Uterus (tissue), 2 donors: ENCODE measurements at regions not wholly inside any gene's neighbourhood (a gene's known extent, or its start where the extent isn't known, plus 50 kb on each side); places are given as distances from the start of the nearest gene placed in this dataset.

ENCODE experiments used
- CTCF ChIP-seq, 4 experiments: fragments of 200-600 bp in 2 of 4; fragments of 450-650 bp in 2 of 4; sonication (generic) in 2 of 4; IDR thresholded peaks; one replicate each; pipeline ENCODE4 v1.5.1; 2016 to 2019; ENCODE audit warnings: antibody characterized with exemption in 4 of 4, mild to moderate bottlenecking in 2 of 4, moderate library complexity in 1 of 4
- POLR2A ChIP-seq, 2 donors: fragments of 450-650 bp; IDR thresholded peaks; one replicate each; pipeline ENCODE4 v1.6.1; 2016; ENCODE audit warnings: antibody characterized with exemption in 2 of 2, mild to moderate bottlenecking in 1 of 2, moderate library complexity in 1 of 2

GRCh38 chr16:79998143-79998542, 397.6 kb upstream of the MAF start:
- TF ChIP-seq POLR2A (IDR thresholded peaks at IDR 0.05) (no peak), CTCF (IDR thresholded peaks at IDR 0.05) (no peak)
